ENCODE measurements at regions not wholly inside any gene's neighbourhood (a gene's known extent, or its start where the extent isn't known, plus 50 kb on each side); places are given as distances from the start of the nearest gene placed in this dataset.

DNA sequence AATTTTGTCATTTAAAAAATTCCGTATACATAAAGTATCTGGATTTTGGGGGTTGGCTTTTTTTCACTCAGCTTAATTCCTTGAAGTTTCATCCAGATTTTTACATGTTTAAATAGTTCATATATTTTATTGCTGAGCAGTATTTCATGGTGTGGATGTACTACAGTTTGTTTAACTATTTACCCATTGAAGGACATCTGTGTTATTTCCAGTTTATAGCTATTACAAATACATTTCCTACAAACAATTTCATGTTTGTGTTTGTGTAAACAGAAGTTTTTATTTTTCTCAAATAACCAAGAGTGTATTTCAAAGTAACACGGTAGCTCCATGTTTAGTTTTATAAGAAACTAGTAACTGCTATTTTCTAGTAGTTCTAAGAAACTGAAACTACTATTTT lies 299.7 kb upstream of the ANO3 start:
- TF ChIP-seq, protein P1, sequence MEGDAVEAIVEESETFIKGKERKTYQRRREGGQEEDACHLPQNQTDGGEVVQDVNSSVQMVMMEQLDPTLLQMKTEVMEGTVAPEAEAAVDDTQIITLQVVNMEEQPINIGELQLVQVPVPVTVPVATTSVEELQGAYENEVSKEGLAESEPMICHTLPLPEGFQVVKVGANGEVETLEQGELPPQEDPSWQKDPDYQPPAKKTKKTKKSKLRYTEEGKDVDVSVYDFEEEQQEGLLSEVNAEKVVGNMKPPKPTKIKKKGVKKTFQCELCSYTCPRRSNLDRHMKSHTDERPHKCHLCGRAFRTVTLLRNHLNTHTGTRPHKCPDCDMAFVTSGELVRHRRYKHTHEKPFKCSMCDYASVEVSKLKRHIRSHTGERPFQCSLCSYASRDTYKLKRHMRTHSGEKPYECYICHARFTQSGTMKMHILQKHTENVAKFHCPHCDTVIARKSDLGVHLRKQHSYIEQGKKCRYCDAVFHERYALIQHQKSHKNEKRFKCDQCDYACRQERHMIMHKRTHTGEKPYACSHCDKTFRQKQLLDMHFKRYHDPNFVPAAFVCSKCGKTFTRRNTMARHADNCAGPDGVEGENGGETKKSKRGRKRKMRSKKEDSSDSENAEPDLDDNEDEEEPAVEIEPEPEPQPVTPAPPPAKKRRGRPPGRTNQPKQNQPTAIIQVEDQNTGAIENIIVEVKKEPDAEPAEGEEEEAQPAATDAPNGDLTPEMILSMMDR (IDR thresholded peaks at IDR 0.05): no peak
- TF ChIP-seq POLR2AphosphoS5 (IDR thresholded peaks at IDR 0.05): no peak
